ENCODE measurements at regions not wholly inside any gene's neighbourhood (a gene's known extent, or its start where the extent isn't known, plus 50 kb on each side); places are given as distances from the start of the nearest gene placed in this dataset.

DNA sequence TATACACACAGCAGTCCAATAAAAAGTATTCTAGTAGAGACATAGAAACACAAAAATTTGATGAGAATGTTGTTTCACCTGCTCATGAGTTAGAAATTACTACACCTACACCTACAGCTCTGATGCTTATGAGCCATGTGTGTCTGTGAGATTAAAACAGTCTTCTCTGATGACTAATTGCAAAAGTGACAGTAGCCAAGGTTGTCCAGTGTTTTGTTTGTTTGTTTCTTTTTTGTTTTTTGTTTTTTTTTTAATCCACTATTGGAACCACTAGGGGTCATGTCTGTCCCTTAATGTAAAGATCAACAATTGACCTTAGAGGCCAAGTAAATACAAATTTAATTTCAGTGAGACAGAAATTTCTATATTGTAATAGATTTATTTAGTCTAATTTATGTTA is 423.1 kb downstream of the TEX13C start:
- TF ChIP-seq, protein P1, sequence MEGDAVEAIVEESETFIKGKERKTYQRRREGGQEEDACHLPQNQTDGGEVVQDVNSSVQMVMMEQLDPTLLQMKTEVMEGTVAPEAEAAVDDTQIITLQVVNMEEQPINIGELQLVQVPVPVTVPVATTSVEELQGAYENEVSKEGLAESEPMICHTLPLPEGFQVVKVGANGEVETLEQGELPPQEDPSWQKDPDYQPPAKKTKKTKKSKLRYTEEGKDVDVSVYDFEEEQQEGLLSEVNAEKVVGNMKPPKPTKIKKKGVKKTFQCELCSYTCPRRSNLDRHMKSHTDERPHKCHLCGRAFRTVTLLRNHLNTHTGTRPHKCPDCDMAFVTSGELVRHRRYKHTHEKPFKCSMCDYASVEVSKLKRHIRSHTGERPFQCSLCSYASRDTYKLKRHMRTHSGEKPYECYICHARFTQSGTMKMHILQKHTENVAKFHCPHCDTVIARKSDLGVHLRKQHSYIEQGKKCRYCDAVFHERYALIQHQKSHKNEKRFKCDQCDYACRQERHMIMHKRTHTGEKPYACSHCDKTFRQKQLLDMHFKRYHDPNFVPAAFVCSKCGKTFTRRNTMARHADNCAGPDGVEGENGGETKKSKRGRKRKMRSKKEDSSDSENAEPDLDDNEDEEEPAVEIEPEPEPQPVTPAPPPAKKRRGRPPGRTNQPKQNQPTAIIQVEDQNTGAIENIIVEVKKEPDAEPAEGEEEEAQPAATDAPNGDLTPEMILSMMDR (conservative IDR thresholded peaks at IDR 0.05), result peak; percentile 18; the same call in 1 of the 2 replicates
- TF ChIP-seq ZFX (IDR thresholded peaks at IDR 0.05), result no peak

Measured in C4-2B (cell line).